Thymus (tissue), 11 donors: ENCODE measurements at regions not wholly inside any gene's neighbourhood (a gene's known extent, or its start where the extent isn't known, plus 50 kb on each side); places are given as distances from the start of the nearest gene placed in this dataset.

Source experiments
- DNase-seq, 9 donors: peaks; one replicate each; pipeline ENCODE4 v3.0.0-alpha.2; 2013; ENCODE audit warnings: low spot score in 9 of 9, low read depth in 6 of 9, missing footprints in 1 of 9
- H3K27ac ChIP-seq, 2 donors: one replicate each; pipeline ENCODE4 v1.5.1; 2013; ENCODE audit warnings: control low read depth in 1 of 2, low read depth in 1 of 2, low read length in 1 of 2, mild to moderate bottlenecking in 1 of 2, moderate library complexity in 1 of 2
- H3K27me3 ChIP-seq, 2 donors: one replicate each; pipeline ENCODE4 v1.5.1; 2013; ENCODE audit warnings: low read length in 1 of 2; ENCODE audit not compliant: control insufficient read depth in 2 of 2, insufficient read depth in 1 of 2
- H3K36me3 ChIP-seq, 2 donors: one replicate each; pipeline ENCODE4 v1.5.1; 2013; ENCODE audit warnings: low read length in 1 of 2, mild to moderate bottlenecking in 1 of 2, moderate library complexity in 1 of 2; ENCODE audit not compliant: control insufficient read depth in 2 of 2, insufficient read depth in 2 of 2
- H3K4me1 ChIP-seq, 2 donors: one replicate each; pipeline ENCODE4 v1.5.1; 2013; ENCODE audit warnings: low read length in 2 of 2; ENCODE audit not compliant: control insufficient read depth in 2 of 2, insufficient read depth in 2 of 2
- H3K4me3 ChIP-seq, 2 donors: one replicate each; pipeline ENCODE4 v1.5.1; 2013; ENCODE audit warnings: low read length in 2 of 2, control low read depth in 1 of 2, mild to moderate bottlenecking in 1 of 2
- H3K9me3 ChIP-seq, 2 donors: one replicate each; pipeline ENCODE4 v1.5.1; 2013; ENCODE audit warnings: low read length in 1 of 2, mild to moderate bottlenecking in 1 of 2; ENCODE audit not compliant: control insufficient read depth in 2 of 2, insufficient read depth in 1 of 2
- WGBS: extraction: QIAGEN DNeasy Blood & Tissue Kit; methylation state at CpG from one replicate; pipeline ENCODE4 v1.1.7; 2013; 5-methylcytosine and 5-hydroxymethylcytosine counted together
- donor health status: healthy.

DNA sequence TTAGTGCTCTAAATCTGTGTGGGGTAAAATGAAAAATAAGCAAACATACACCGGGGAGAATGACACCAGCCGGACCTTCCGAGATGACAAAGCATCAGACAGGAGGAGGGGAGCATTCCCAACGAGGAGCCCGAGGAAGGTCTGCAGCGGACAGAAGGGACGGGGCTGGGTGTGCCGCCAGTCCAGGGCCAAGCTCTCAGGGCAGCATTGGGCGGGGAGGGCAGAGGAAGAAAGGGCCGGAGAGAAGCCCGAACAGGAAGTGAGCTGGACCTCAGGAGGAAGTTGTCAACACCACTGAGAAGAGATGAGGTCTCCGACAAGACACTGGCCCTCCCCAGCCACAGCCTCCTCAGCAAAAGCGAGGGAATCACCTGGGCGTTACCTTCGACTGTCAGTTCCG, 182.6 kb upstream of the RNF32 start:
- Histone ChIP-seq H3K4me3 (no peak overlapping the region), H3K27me3 (no peaks in the 10 kb centered on the region), H3K4me1 (no peaks in the 10 kb centered on the region), H3K27ac (no peak overlapping the region), H3K36me3 (no peaks in the 10 kb centered on the region), H3K9me3 (no peaks in the 10 kb centered on the region)
- WGBS = 83% methylated on average over 16 of the region's 16 CpGs
- no peak for DNase-seq

DNA sequence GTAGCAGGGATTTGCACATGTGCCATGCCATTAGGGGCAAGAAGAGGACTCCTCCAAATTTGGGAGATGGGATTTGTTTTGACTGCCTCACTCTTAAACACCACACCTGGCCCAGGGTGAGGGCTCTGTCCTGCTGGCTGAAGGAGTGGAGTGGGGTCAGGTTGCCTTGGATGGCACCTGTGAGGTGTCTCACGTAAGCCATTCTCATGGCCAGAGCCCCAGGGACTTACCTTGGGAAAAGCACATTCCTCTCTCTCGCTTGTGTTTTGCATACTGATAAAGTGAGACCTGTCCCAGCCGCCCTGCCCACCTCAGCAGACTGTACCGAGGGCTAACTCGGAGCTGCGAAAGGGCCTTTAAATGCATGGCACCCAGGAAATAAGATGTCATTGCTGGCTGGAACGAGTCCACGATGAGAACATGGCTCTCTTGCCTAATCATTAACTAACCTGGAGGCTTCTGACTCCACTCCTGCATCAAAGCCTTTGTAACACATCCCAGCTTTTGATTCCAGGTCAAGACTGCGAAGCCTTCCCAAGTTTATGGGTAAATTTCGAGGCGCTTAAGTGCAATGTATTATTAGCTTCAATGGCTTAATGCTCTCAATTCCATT, 184.0 kb upstream of the RNF32 start:
- no peaks in the 10 kb centered on the region for H3K4me1 ChIP-seq
- H3K9me3 ChIP-seq = no peaks in the 10 kb centered on the region
- no peaks in the 10 kb centered on the region for H3K27me3 ChIP-seq
- no peaks in the 10 kb centered on the region for H3K36me3 ChIP-seq
- H3K4me3 ChIP-seq = no peak overlapping the region
- WGBS = 92% methylated on average over 11 of the region's 11 CpGs
- no peak overlapping the region for H3K27ac ChIP-seq
- DNase-seq = no peak

DNA sequence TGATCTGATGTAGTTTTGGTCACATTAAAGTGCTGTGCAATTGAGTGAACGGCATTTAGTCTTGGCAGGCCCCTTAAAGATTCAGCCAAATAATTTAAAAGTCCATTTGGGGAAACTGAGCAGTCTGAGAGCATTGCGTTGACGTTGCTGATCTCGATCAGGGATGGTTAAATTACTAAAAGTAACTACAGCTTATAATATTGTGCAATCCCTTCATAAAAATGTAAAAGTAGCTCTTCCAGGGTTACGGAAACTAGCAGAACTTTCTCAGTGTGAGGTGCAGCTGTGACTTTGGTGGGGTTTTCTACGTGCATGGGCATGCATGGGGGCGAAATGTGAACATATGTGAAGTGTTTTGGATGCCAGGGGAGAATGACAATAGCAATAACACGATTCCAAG, 184.5 kb upstream of the RNF32 start:
- Histone ChIP-seq H3K36me3 (no peaks in the 10 kb centered on the region), H3K27ac (no peak overlapping the region), H3K4me1 (no peaks in the 10 kb centered on the region), H3K27me3 (no peaks in the 10 kb centered on the region), H3K9me3 (no peaks in the 10 kb centered on the region), H3K4me3 (no peak overlapping the region)
- WGBS = 79% methylated on average over 8 of the region's 8 CpGs
- no peak for DNase-seq

DNA sequence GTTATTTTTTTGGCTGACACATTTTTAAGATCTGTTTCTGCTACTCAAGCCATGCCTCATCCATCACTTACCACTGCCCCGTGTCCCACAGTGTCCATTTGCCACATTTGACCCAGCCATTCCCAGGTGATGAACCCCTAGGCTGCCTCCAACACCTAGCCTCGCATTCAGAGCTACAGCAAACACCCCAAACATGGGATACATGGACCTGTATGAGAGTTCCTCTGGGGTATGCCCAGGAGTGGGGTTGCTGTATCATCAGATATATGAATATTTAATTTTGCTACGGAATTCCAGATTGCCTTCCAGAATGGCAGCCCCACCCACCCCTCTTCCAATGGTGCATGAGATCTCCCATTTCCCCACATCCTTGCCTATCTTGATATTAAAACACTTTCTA, 190.1 kb upstream of the RNF32 start:
- Histone ChIP-seq H3K36me3 (no peaks in the 10 kb centered on the region), H3K4me3 (no peak overlapping the region), H3K27me3 (no peaks in the 10 kb centered on the region), H3K4me1 (no peaks in the 10 kb centered on the region), H3K27ac (no peak overlapping the region), H3K9me3 (no peaks in the 10 kb centered on the region)
- 82% methylated on average over 3 of the region's 3 CpGs for WGBS
- no peak for DNase-seq

DNA sequence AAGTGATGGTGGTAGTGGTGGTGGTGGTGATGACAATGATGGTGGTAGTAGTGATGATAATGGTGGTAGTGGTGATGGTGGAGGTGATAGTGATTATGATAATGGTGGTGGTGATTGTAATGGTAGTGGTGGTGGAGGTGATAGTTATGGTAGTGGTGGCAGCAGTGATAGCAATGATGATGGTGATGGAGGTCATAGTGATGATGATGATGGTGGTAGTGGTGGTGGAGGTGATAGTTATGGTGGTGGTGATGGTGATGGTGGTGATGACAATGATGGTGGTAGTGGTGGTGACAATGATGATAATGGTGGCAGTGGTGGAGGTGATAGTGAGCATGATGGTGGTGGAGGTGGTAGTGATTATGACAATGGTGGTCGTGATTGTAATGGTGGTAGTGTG, 191.7 kb upstream of the RNF32 start:
- no peaks in the 10 kb centered on the region for H3K9me3 ChIP-seq

DNA sequence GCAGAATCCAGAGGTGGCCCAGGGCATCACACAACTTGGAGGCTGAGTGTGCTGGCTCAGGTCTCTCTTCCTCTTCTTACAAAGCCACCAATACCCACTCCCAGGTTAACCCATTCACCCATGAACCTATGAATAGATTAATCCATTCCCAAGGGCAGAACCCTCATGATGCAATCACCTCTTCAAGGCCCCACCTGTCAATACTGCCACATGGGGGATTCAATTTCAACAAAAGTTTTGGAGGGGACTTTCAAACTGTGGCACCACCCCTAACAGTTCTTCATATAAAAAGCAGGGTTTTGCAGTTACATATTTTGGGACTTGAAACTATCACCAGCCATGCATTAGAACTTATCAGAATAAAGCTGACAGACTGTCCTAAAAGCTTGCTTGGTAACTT, 193.6 kb upstream of the RNF32 start:
- no peaks in the 10 kb centered on the region for H3K4me1 ChIP-seq
- no peak for DNase-seq

More for the DNA sequence above, 191.7 kb upstream of the RNF32 start:
- H3K27me3 ChIP-seq = no peaks in the 10 kb centered on the region
- no peak for DNase-seq
- WGBS = 79% methylated on average over 1 of the region's 1 CpG
- H3K27ac ChIP-seq = no peak overlapping the region
- no peaks in the 10 kb centered on the region for H3K4me1 ChIP-seq
- H3K36me3 ChIP-seq = no peaks in the 10 kb centered on the region
- no peak overlapping the region for H3K4me3 ChIP-seq

DNA sequence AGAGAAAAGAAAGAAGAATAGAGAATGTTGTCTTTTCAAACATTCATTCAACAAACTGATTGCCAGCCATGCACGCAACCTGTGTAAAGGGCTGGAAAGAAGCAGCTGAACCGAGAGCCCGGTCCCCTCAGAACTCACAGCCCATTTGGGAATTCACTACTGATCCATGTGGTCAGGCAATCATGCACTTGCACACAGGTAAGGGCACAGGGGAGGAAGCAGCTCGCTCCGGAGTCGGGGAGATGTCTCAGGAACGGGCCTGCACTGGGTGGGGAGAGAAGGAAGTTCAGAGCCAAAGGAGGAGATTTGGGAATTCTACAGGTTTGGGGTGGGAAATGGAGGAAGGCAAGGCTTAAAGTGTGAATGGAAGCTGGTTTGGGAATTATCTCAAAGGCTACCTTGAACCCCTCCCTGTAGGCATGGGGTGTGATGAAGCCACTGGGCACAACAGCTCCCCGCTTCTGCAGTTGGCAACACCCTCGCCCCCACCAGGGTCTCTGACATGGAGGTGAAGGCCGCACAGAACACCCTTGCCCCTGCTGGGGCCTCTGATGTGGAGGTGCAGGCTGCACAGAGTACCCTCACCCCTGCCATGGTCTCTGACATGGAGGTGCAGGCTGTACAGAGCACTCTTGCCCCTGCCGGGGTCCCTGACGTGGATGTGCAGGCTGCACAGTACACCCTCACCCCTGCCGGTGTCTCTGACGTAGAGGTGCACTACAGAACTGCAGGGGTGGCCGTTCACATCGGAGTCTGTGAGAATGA, 194.4 kb upstream of the RNF32 start:
- H3K4me3 ChIP-seq = no peak overlapping the region
- no peaks in the 10 kb centered on the region for H3K9me3 ChIP-seq
- no peak for DNase-seq
- no peaks in the 10 kb centered on the region for H3K27me3 ChIP-seq
- H3K27ac ChIP-seq = no peak overlapping the region
- no peaks in the 10 kb centered on the region for H3K4me1 ChIP-seq
- H3K36me3 ChIP-seq = no peaks in the 10 kb centered on the region
- WGBS = 89% methylated on average over 16 of the region's 16 CpGs

More for the DNA sequence above, 193.6 kb upstream of the RNF32 start:
- H3K27me3 ChIP-seq = no peaks in the 10 kb centered on the region
- no peaks in the 10 kb centered on the region for H3K9me3 ChIP-seq
- H3K27ac ChIP-seq = no peak overlapping the region
- no peak overlapping the region for H3K4me3 ChIP-seq
- H3K36me3 ChIP-seq = no peaks in the 10 kb centered on the region

DNA sequence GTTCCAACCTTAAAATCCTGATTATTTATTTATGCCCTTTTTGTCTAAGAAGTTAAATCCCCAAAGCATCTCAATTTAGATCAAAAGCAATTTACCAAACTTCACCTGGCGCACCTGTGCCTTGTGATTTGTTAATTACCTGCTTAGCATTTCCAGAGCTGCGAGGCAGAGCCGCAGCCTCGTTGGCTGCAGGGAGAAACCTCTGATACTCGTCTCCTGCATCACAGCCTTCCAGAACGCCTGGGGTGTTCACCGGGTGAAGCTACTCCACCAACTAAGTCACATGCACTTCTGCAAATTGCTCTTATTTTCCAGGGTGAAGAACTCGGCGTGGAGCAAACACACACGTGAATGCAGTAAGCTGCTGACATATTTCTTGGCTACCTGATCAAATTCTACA, 198.1 kb upstream of the RNF32 start:
- H3K4me3 ChIP-seq = no peak overlapping the region
- H3K4me1 ChIP-seq = no peaks in the 10 kb centered on the region
- H3K27me3 ChIP-seq = no peaks in the 10 kb centered on the region
- H3K36me3 ChIP-seq = no peaks in the 10 kb centered on the region
- WGBS = 52% methylated on average over 10 of the region's 10 CpGs
- no peaks in the 10 kb centered on the region for H3K9me3 ChIP-seq
- H3K27ac ChIP-seq = no peak overlapping the region
- DNase-seq = no peak

DNA sequence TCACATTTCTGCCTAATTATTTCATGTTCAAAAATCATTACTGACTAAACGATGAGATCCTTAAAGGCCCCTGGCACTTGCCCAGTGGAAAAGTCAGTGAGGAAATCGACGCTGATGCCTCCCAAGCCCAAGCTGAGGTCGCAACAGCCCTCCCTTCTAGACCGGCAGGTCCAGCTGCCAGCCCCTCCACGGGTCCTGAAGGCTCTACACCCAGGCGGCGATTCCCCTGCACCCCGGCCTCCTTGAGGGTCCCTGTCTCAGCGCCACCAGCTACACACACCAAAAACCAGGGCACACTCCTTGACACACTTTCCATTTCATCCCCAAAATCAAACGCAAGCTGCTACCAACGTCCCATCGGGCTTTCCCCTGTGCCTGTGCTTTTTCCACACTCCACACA, 200.1 kb upstream of the RNF32 start:
- no peak for DNase-seq
- 94% methylated on average over 13 of the region's 13 CpGs for WGBS
- Histone ChIP-seq H3K27ac (no peak overlapping the region), H3K27me3 (no peaks in the 10 kb centered on the region), H3K9me3 (no peaks in the 10 kb centered on the region), H3K36me3 (no peaks in the 10 kb centered on the region), H3K4me1 (no peaks in the 10 kb centered on the region), H3K4me3 (no peak overlapping the region)
